ENCODE measurements at regions not wholly inside any gene's neighbourhood (a gene's known extent, or its start where the extent isn't known, plus 50 kb on each side); places are given as distances from the start of the nearest gene placed in this dataset.
A peak's percentile ranks its signal among the peaks of the same experiment; 100 is the strongest.

GRCh38 chr15:39172380-39173281, 408.2 kb upstream of the THBS1 start:
- peaks cover 21% of the 10 kb centered on the region for H3K4me1 ChIP-seq (ENCODE audit: insufficient read depth, low read length)
- H3K9me3 ChIP-seq (ENCODE audit: control insufficient read depth, insufficient read depth, low read length), result no peaks in the 10 kb centered on the region
- H3K9ac ChIP-seq (ENCODE audit: low read depth, low read length), result peak overlapping the region; percentile 4; the same call in 1 of the 2 replicates
- H3K36me3 ChIP-seq (ENCODE audit: insufficient read depth, low read length), result no peaks in the 10 kb centered on the region

- H3K9ac ChIP-seq (ENCODE audit: low read depth, low read length), result no peak overlapping the region
- no peaks in the 10 kb centered on the region for H3K36me3 ChIP-seq (ENCODE audit: insufficient read depth, low read length)
- H3K4me1 ChIP-seq (ENCODE audit: insufficient read depth, low read length), result peaks cover 21% of the 10 kb centered on the region
- no peaks in the 10 kb centered on the region for H3K9me3 ChIP-seq (ENCODE audit: control insufficient read depth, insufficient read depth, low read length)
Measured at GRCh38 chr15:39173426-39173825, 407.5 kb upstream of the THBS1 start.

DNA sequence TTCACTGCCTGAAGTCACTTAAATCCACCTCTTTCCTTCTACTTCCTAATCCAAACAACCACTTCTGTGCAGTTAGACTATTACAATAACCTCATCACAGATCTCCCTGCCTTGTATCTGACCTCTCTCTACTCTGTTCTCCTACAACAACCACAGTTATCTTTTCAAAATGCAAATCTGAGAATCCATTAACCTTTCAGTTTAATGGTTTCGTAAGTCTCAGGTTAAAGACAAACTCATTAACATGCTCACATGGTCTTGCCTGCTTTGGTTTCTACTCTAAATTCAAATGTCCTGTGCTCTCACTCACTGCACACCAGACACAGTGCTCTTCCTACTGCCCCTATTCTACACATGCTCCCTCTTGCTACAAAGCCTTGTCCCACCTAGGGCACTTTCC, 406.5 kb upstream of the THBS1 start:
- H3K36me3 ChIP-seq (ENCODE audit: insufficient read depth, low read length), result no peaks in the 10 kb centered on the region
- no peaks in the 10 kb centered on the region for H3K9me3 ChIP-seq (ENCODE audit: control insufficient read depth, insufficient read depth, low read length)
- peaks cover 19% of the 10 kb centered on the region for H3K4me1 ChIP-seq (ENCODE audit: insufficient read depth, low read length)
- H3K9ac ChIP-seq (ENCODE audit: low read depth, low read length), result no peak overlapping the region

DNA sequence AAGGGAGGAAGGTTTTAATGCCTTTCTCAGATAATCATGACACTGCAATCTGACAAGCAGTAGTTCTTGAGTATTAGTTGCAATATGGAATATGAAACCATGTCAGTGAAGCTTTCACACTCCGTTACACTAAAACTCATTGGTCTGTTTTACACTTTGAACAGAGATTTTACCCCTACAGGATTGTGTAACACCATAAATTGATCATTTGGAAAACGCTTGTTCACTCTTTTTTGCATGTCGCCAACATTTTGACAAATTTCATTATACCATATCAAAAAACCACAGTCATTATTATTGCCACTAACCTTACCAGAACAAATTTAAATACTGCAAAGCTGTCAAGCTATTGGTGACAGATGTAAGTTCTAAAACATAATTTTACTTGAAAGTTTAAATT, 404.8 kb upstream of the THBS1 start:
- Histone ChIP-seq H3K9ac (ENCODE audit: low read depth, low read length) (no peak overlapping the region), H3K9me3 (ENCODE audit: control insufficient read depth, insufficient read depth, low read length) (no peaks in the 10 kb centered on the region), H3K4me1 (ENCODE audit: insufficient read depth, low read length) (peaks cover 15% of the 10 kb centered on the region), H3K36me3 (ENCODE audit: insufficient read depth, low read length) (no peaks in the 10 kb centered on the region)

DNA sequence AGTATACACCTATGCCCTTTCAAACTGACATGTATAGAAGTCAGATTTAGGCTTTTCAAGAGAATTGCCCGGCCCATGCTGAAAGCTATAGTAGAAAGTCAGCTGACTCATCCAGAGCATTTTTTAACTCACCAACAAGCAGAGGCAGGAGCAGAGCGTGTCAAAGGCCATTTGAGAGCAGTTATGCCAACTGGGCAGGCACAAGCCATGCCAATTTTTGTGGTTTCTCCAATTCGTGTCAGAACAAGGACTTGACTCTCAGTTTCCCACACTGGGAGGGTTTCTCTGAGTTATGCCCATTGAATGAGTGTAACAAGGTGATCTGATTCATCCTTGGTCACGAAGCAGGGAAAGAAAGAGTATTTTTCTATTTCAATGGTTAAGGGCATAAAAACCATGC, 403.3 kb upstream of the THBS1 start:
- Histone ChIP-seq H3K4me1 (ENCODE audit: insufficient read depth, low read length) (peaks cover 4% of the 10 kb centered on the region; the same call in 1 of the 2 replicates), H3K9ac (ENCODE audit: low read depth, low read length) (no peak overlapping the region)

GRCh38 chr15:39180030-39180429, 400.8 kb upstream of the THBS1 start:
- no peaks in the 10 kb centered on the region for H3K36me3 ChIP-seq (ENCODE audit: insufficient read depth, low read length)
- no peak overlapping the region for H3K9ac ChIP-seq (ENCODE audit: low read depth, low read length)
- H3K9me3 ChIP-seq (ENCODE audit: control insufficient read depth, insufficient read depth, low read length), result no peaks in the 10 kb centered on the region
- no peaks in the 10 kb centered on the region for H3K4me1 ChIP-seq (ENCODE audit: insufficient read depth, low read length)

More for the DNA sequence above, 403.3 kb upstream of the THBS1 start:
- H3K36me3 ChIP-seq (ENCODE audit: insufficient read depth, low read length), result no peaks in the 10 kb centered on the region
- H3K9me3 ChIP-seq (ENCODE audit: control insufficient read depth, insufficient read depth, low read length), result no peaks in the 10 kb centered on the region

DNA sequence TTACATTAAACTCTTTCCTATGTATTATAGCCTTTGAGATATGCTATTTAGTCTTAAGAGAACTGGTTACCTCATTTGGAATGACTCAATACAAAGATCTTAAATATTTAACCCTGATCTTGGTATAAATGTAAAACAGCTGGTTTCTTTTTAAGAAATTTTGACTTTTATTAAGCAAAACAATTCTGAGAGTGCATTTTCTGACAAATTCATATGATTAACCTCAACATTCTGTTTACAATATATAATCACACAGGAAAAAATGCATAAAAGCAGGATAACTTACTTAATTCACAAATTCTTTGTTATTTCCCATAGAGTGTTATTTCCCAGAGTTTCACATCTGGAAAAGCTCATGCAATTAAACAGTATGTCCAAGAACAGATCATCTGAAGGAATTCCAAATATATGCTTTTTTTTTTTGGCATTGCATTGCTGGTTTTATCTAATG, 400.4 kb upstream of the THBS1 start:
- Histone ChIP-seq H3K9ac (ENCODE audit: low read depth, low read length) (no peak overlapping the region), H3K9me3 (ENCODE audit: control insufficient read depth, insufficient read depth, low read length) (no peaks in the 10 kb centered on the region), H3K4me1 (ENCODE audit: insufficient read depth, low read length) (no peaks in the 10 kb centered on the region), H3K36me3 (ENCODE audit: insufficient read depth, low read length) (no peaks in the 10 kb centered on the region)

GRCh38 chr15:39181056-39181747, 399.7 kb upstream of the THBS1 start:
- Histone ChIP-seq H3K9ac (ENCODE audit: low read depth, low read length) (no peak overlapping the region), H3K4me1 (ENCODE audit: insufficient read depth, low read length) (no peaks in the 10 kb centered on the region), H3K9me3 (ENCODE audit: control insufficient read depth, insufficient read depth, low read length) (no peaks in the 10 kb centered on the region), H3K36me3 (ENCODE audit: insufficient read depth, low read length) (no peaks in the 10 kb centered on the region)

DNA sequence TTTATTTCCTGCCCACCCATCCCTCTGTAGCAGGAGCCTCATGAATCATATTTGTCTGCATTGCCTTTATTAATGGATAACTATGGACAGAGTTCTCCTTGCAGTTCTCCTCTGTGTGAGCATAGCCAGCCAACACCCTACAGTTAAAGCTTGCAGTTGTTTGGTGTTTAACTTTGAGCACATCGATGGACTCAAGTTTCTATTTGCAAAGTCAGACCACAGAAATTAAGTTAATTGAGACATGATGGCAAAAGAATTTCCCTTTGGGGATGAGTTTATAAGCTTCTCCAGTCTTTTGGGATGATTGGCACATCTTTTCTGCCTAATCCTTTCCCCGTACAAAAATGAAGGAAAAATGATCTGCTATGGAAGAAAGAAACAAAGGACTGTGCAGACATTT, 398.9 kb upstream of the THBS1 start:
- Histone ChIP-seq H3K36me3 (ENCODE audit: insufficient read depth, low read length) (no peaks in the 10 kb centered on the region), H3K9ac (ENCODE audit: low read depth, low read length) (no peak overlapping the region), H3K9me3 (ENCODE audit: control insufficient read depth, insufficient read depth, low read length) (no peaks in the 10 kb centered on the region), H3K4me1 (ENCODE audit: insufficient read depth, low read length) (no peaks in the 10 kb centered on the region)

GRCh38 chr15:39183164-39183881, 397.6 kb upstream of the THBS1 start:
- H3K4me1 ChIP-seq (ENCODE audit: insufficient read depth, low read length), result no peaks in the 10 kb centered on the region
- no peak overlapping the region for H3K9ac ChIP-seq (ENCODE audit: low read depth, low read length)
- no peaks in the 10 kb centered on the region for H3K9me3 ChIP-seq (ENCODE audit: control insufficient read depth, insufficient read depth, low read length)
- no peaks in the 10 kb centered on the region for H3K36me3 ChIP-seq (ENCODE audit: insufficient read depth, low read length)

- Histone ChIP-seq H3K9me3 (ENCODE audit: control insufficient read depth, insufficient read depth, low read length) (no peaks in the 10 kb centered on the region), H3K36me3 (ENCODE audit: insufficient read depth, low read length) (no peaks in the 10 kb centered on the region), H3K4me1 (ENCODE audit: insufficient read depth, low read length) (no peaks in the 10 kb centered on the region), H3K9ac (ENCODE audit: low read depth, low read length) (no peak overlapping the region)
Measured at GRCh38 chr15:39184701-39185390, 396.0 kb upstream of the THBS1 start.

- H3K9ac ChIP-seq (ENCODE audit: low read depth, low read length), result no peak overlapping the region
- H3K4me1 ChIP-seq (ENCODE audit: insufficient read depth, low read length), result no peaks in the 10 kb centered on the region
- no peaks in the 10 kb centered on the region for H3K36me3 ChIP-seq (ENCODE audit: insufficient read depth, low read length)
- no peaks in the 10 kb centered on the region for H3K9me3 ChIP-seq (ENCODE audit: control insufficient read depth, insufficient read depth, low read length)
Measured at GRCh38 chr15:39188314-39188713, 392.6 kb upstream of the THBS1 start.

GRCh38 chr15:39188930-39189329, 391.9 kb upstream of the THBS1 start:
- H3K9me3 ChIP-seq (ENCODE audit: control insufficient read depth, insufficient read depth, low read length), result no peaks in the 10 kb centered on the region
- no peaks in the 10 kb centered on the region for H3K4me1 ChIP-seq (ENCODE audit: insufficient read depth, low read length)
- no peaks in the 10 kb centered on the region for H3K36me3 ChIP-seq (ENCODE audit: insufficient read depth, low read length)
- H3K9ac ChIP-seq (ENCODE audit: low read depth, low read length), result no peak overlapping the region

DNA sequence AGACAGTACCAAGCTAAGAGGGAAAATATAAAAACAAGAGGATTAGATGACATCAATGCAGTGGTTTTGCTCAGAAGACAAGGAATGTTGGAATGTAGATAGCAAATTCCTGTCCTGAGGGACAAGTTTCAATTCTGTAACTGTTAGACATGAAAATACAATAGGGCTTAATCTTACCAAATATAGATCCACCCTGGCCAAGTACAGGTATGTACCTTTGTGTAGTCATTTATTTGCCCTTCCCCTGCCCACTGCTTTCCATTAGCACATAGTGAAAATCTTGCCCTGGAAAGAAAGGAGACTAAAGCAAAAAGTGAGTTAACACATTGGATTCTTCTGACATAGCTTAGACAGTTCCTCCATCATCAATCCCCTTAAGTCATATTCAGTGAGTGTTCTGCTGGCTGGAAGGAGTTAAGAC, 389.0 kb upstream of the THBS1 start:
- H3K4me1 ChIP-seq (ENCODE audit: insufficient read depth, low read length), result no peaks in the 10 kb centered on the region
- no peaks in the 10 kb centered on the region for H3K36me3 ChIP-seq (ENCODE audit: insufficient read depth, low read length)
- H3K9me3 ChIP-seq (ENCODE audit: control insufficient read depth, insufficient read depth, low read length), result no peaks in the 10 kb centered on the region
- H3K9ac ChIP-seq (ENCODE audit: low read depth, low read length), result no peak overlapping the region

Data from ES-I3 (cell line).